ENCODE measurements at regions not wholly inside any gene's neighbourhood (a gene's known extent, or its start where the extent isn't known, plus 50 kb on each side); places are given as distances from the start of the nearest gene placed in this dataset.

GRCh38 chr12:27180906-27181505 lies 63.1 kb upstream of the STK38L start:
- DNase-seq, result no peak

GRCh38 chr12:27183342-27183741 lies 60.7 kb upstream of the STK38L start:
- DNase-seq, result no peak

DNA sequence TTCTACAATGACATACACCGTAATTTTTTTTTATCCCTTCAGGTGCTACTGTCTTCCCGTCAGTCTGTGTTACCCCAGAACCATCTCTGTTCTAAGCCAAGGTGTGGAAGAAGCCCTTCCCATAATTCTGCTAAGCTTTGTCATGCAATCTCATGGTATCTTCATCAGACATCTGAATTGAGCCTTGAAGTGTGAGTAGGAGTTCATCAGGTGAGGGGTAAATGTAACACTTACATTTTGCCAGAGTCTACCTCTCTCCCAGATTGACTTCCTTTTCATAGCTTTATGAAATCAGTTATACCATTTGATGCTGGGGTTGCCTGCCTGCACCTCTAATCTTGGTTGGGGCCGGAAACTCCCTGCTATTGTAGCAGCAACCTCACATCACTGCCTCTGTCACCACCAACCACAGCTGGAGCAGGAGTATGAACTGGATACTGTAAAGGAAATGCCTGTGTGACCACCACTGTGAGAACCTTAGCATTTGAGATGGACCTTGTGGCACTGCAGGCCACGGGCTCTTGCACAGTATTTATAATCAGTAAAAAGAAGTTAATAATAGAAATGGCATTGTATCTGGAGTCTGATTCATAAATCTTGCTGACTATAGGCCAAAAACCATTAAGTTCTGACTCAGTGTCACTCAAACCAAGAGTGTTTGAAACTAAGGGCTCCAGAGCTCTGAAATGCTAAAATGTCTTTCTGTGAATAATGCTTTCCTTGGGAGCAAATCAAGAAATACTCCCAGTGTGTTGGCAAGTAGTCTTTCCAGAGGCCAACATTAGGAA lies 58.7 kb upstream of the STK38L start:
- DNase-seq, result no peak

DNA sequence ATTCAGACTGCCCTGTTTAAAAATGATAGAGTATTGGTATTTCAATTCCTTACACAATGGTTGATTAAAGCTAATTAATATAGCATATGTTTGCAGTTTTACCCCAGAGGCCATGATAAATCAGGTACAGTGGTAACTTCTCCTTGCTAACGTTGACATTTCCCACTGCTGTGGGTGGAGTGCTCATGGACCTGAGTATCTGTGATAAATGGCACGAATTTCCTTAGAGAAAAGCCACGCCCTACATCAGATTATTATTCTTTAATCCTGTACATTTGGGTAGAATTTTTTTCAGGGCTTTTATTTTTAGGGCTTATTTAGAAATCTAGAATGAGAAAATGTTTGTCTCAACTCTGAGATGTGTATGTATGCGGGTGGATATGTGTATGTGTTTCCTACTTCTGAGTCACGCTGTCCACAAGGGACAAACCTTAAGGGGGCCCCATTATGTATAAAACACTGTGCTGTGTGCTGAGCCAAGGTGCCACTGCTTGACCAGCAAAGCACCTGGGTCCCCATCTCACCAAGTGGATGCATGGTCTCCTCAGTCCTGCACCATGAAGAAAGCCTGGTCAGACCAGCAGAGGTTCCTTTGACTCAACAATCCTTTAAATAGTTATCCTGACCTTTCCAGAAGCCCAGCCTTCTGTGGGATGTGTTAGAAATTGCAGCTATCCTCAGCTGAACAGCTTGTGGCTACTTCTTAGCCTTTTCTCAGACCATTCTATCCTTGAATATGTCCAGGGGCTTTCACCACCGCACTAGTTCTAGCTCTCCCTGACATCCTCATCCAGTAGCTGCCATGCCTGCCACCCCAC lies 57.9 kb upstream of the STK38L start:
- no peak for DNase-seq

GRCh38 chr12:27187697-27188096 lies 56.4 kb upstream of the STK38L start:
- no peak for DNase-seq

GRCh38 chr12:27190761-27191160 lies 53.3 kb upstream of the STK38L start:
- DNase-seq, result no peak

DNA sequence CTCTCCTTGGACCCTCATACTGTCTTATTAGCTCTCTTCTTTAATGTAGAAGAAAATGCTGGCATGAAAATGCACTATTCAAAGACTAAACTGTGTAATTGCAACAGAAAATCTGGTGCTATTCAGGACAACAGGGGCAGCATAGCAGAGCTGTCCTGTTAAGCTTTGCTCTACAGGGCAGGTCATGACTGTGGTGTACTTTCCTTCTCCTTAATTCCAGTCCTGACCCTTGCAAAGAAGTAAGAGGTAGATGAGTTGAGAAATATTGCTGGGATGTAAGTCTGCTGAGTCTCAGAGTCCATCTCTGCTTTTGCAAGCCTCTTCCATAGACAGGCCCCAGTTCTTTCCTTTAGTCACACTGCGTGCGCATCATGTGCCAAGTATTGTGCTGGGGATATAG lies 52.6 kb upstream of the STK38L start:
- DNase-seq, result no peak

DNA sequence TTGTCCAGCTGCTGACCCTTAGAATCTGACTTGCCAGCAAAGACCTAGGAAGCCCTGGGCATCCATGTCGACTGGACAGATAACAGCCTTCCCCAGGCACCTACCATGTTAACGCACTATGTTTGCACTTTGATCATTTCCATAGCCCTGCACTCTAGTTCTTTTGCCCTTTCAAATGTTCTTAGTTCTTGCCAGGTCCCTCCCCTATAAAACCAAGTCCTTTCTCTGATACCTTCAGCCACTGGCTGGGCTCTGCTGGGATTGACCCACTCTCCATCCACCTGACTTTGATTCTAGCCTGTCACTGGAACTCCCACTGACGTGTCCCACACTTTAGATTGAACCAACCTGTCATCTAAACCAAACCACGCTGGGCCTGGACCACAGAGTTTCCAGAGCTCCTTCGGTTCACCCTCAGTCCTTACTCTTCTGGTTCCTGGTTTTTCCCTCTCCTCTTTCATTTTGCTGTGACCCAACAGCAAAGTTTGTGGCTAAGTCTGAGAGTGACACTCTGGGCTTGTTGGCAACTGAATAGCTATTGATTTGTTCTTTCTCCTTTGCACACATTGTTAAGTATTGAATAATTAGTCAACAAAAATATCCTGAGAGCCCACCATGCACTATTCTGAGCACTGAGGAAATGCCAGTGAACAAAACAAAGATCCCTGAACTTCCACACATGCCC lies 51.8 kb upstream of the STK38L start:
- no peak for DNase-seq

GRCh38 chr12:27193106-27193505 lies 51.0 kb upstream of the STK38L start:
- no peak for DNase-seq

GRCh38 chr12:27193854-27194544 lies 50.1 kb upstream of the STK38L start:
- DNase-seq, result no peak

All from NCI-H1105 (cell line).